ENCODE measurements at regions not wholly inside any gene's neighbourhood (a gene's known extent, or its start where the extent isn't known, plus 50 kb on each side); places are given as distances from the start of the nearest gene placed in this dataset.

GRCh38 chr13:107941345-107942029, 273.8 kb downstream of the LIG4 start:
- no peak for TF ChIP-seq CTCF (IDR thresholded peaks at IDR 0.05)
- TF ChIP-seq EP300 (IDR thresholded peaks at IDR 0.05): no peak
